B cell (primary cell): ENCODE measurements at regions not wholly inside any gene's neighbourhood (a gene's known extent, or its start where the extent isn't known, plus 50 kb on each side); places are given as distances from the start of the nearest gene placed in this dataset.

Source experiments
- CTCF ChIP-seq: fragments of 200-600 bp; IDR thresholded peaks from one replicate; pipeline ENCODE4 v1.8.0; 2022; ENCODE audit warnings: antibody characterized with exemption, mild to moderate bottlenecking
- EZH2 ChIP-seq: IDR thresholded peaks from 2 replicates; pipeline ENCODE4 v1.6.1; 2012; ENCODE audit warnings: borderline replicate concordance, low read depth, mild to moderate bottlenecking, moderate library complexity, low read length; ENCODE audit not compliant: insufficient read depth, poor library complexity, severe bottlenecking

DNA sequence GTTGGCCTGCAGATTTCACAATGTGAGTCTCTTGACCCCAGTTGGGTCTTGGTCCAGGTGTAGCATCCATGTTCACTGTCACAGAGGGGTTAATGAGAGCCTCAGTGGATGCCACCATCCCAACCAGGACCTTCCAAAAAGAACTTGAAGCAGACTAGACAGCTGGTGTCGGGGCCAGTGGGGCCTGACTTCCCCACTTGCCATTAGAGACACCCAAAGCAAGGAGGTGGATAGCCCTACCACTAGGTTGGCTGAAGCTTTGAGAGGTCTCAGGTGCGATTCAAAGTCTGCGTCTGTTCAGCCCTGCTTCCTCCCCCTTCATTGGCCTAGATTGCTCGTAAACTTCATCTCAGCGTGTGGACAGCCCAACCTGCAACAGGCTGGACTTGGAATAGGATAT, 196.4 kb upstream of the RREB1 start:
- no peak for TF ChIP-seq EZH2
- TF ChIP-seq CTCF, result no peak
